Posterior vena cava (tissue), 2 donors: ENCODE measurements at regions not wholly inside any gene's neighbourhood (a gene's known extent, or its start where the extent isn't known, plus 50 kb on each side); places are given as distances from the start of the nearest gene placed in this dataset.

Experiments used
- DNase-seq: peaks from one replicate; pipeline ENCODE4 v3.0.0-alpha.2; 2020; ENCODE audit warnings: low spot score
- intact Hi-C, 2 donors: fragments of 100-400 bp; cut with DNase I; formaldehyde crosslinking; loops; one replicate each; pipeline versions ENCODE4 v1.14.1 to v1.14.2; 2022 to 2023
- donor health status: DM: yes; HTN: yes; CAD: no.
- donor health status: DM: yes; HTN: yes; CAD: no.

GRCh38 chr6:15800841-15801617 lies 138.2 kb upstream of the DTNBP1 start:
- intact Hi-C loops = no loop called here
- DNase-seq = no peak

- DNase-seq = no peak
- intact Hi-C loops = loop anchor here in 1 of 2 donors (5.0 kb wide), 1 partner anchor 1349 kb away; no protein-coding TSS in a partner anchor
These were observed 135.9 kb upstream of the DTNBP1 start for GRCh38 chr6:15798533-15799255.

GRCh38 chr6:15796844-15797243 lies 134.0 kb upstream of the DTNBP1 start:
- DNase-seq = no peak
- intact Hi-C loops = loop anchor here in 1 of 2 donors (5.0 kb wide), 1 partner anchor 1350 kb away; no protein-coding TSS in a partner anchor

GRCh38 chr6:15796130-15796771 lies 133.4 kb upstream of the DTNBP1 start:
- DNase-seq = no peak
- intact Hi-C loops = loop anchor here in 1 of 2 donors (5.0 kb wide), 1 partner anchor 1351 kb away; no protein-coding TSS in a partner anchor

- no peak for DNase-seq
- intact Hi-C loops = no loop called here
These were observed 131.0 kb upstream of the DTNBP1 start for GRCh38 chr6:15793826-15794225.

- DNase-seq = no peak
- intact Hi-C loops = no loop called here
These were observed 130.5 kb upstream of the DTNBP1 start for GRCh38 chr6:15793288-15793687.

- intact Hi-C loops = no loop called here
- no peak for DNase-seq
These were observed 130.0 kb upstream of the DTNBP1 start for GRCh38 chr6:15792842-15793241.

- intact Hi-C loops = no loop called here
- no peak for DNase-seq
These were observed 128.8 kb upstream of the DTNBP1 start for GRCh38 chr6:15791448-15792181.

GRCh38 chr6:15790116-15790515 lies 127.3 kb upstream of the DTNBP1 start:
- intact Hi-C loops = no loop called here
- no peak for DNase-seq

- intact Hi-C loops = no loop called here
- DNase-seq = no peak
These were observed 124.0 kb upstream of the DTNBP1 start for GRCh38 chr6:15786846-15787245.

- DNase-seq = no peak
- intact Hi-C loops = no loop called here
These were observed 120.7 kb upstream of the DTNBP1 start for GRCh38 chr6:15783484-15783883.

- intact Hi-C loops = no loop called here
- no peak for DNase-seq
These were observed 119.1 kb upstream of the DTNBP1 start for GRCh38 chr6:15781890-15782289.

- intact Hi-C loops = no loop called here
- DNase-seq = no peak
These were observed 118.5 kb upstream of the DTNBP1 start for GRCh38 chr6:15781333-15781732.

- DNase-seq = no peak
- intact Hi-C loops = no loop called here
These were observed 117.6 kb upstream of the DTNBP1 start for GRCh38 chr6:15780437-15780836.

- no peak for DNase-seq
- intact Hi-C loops = no loop called here
These were observed 116.9 kb upstream of the DTNBP1 start for GRCh38 chr6:15779726-15780125.

- intact Hi-C loops = no loop called here
- DNase-seq = no peak
These were observed 113.7 kb upstream of the DTNBP1 start for GRCh38 chr6:15776458-15776980.

GRCh38 chr6:15775741-15776140 lies 112.9 kb upstream of the DTNBP1 start:
- DNase-seq = no peak
- intact Hi-C loops = no loop called here

- DNase-seq = no peak
These were observed 112.3 kb upstream of the DTNBP1 start for GRCh38 chr6:15775076-15775634.

GRCh38 chr6:15773806-15774410 lies 111.1 kb upstream of the DTNBP1 start:
- intact Hi-C loops = no loop called here
- DNase-seq = no peak

More at GRCh38 chr6:15775076-15775634, 112.3 kb upstream of the DTNBP1 start:
- intact Hi-C loops = no loop called here
